ENCODE measurements at regions not wholly inside any gene's neighbourhood (a gene's known extent, or its start where the extent isn't known, plus 50 kb on each side); places are given as distances from the start of the nearest gene placed in this dataset.

DNA sequence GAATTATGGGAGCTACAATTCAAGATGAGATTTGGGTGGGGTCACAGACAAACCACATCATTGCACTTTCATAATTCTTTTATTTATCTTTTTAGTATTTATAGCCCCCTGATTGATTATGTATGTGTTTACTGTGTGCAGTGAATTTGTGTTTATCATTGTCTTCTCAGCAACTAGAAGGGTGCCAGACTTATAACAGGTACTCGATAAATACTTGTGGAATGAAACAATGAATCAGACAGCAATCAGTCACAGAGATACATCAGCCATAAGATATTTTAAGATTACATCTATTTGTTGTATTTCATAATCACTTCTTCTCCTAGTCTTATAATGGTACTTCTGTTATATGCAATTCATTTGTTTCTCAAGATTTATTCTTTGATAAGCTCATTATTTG is 273.2 kb downstream of the PTPRC start:
- no peaks in the 10 kb centered on the region for H3K4me1 ChIP-seq
- H3K36me3 ChIP-seq, result no peaks in the 10 kb centered on the region
- intact Hi-C loops (cut with DNase I), result no loop called here
- H3K9me3 ChIP-seq, result no peaks in the 10 kb centered on the region
- H3K27ac ChIP-seq, result no peak overlapping the region
- WGBS, 2 donors, result 97 to 98% methylated on average over 1 of the region's 1 CpG
- no peak for TF ChIP-seq POLR2AphosphoS5 (IDR thresholded peaks at IDR 0.05)
- TF ChIP-seq, protein P1, sequence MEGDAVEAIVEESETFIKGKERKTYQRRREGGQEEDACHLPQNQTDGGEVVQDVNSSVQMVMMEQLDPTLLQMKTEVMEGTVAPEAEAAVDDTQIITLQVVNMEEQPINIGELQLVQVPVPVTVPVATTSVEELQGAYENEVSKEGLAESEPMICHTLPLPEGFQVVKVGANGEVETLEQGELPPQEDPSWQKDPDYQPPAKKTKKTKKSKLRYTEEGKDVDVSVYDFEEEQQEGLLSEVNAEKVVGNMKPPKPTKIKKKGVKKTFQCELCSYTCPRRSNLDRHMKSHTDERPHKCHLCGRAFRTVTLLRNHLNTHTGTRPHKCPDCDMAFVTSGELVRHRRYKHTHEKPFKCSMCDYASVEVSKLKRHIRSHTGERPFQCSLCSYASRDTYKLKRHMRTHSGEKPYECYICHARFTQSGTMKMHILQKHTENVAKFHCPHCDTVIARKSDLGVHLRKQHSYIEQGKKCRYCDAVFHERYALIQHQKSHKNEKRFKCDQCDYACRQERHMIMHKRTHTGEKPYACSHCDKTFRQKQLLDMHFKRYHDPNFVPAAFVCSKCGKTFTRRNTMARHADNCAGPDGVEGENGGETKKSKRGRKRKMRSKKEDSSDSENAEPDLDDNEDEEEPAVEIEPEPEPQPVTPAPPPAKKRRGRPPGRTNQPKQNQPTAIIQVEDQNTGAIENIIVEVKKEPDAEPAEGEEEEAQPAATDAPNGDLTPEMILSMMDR (IDR thresholded peaks at IDR 0.05), result no peak
- no peak for DNase-seq
- no peak overlapping the region for H3K4me3 ChIP-seq
- H3K27me3 ChIP-seq, result no peaks in the 10 kb centered on the region

GRCh38 chr1:198913667-198914066 is 274.8 kb downstream of the PTPRC start:
- no peaks in the 10 kb centered on the region for H3K4me1 ChIP-seq
- H3K36me3 ChIP-seq, result no peaks in the 10 kb centered on the region
- H3K27ac ChIP-seq, result no peak overlapping the region
- H3K4me3 ChIP-seq, result no peak overlapping the region
- no peaks in the 10 kb centered on the region for H3K9me3 ChIP-seq
- no peak for DNase-seq
- WGBS, 2 donors, result 68 to 82% methylated on average over 4 of the region's 4 CpGs
- TF ChIP-seq POLR2AphosphoS5 (IDR thresholded peaks at IDR 0.05) (no peak), POLR2A (IDR thresholded peaks at IDR 0.05) (no peak), EP300 (IDR thresholded peaks at IDR 0.05) (no peak)
- TF ChIP-seq, protein P1 (IDR thresholded peaks at IDR 0.05), result no peak
- no peaks in the 10 kb centered on the region for H3K27me3 ChIP-seq
- intact Hi-C loops (cut with DNase I), result no loop called here

GRCh38 chr1:198915327-198916231 is 276.7 kb downstream of the PTPRC start:
- Histone ChIP-seq H3K27me3 (no peaks in the 10 kb centered on the region), H3K9me3 (no peaks in the 10 kb centered on the region), H3K4me1 (no peaks in the 10 kb centered on the region), H3K27ac (no peak overlapping the region), H3K36me3 (no peaks in the 10 kb centered on the region), H3K4me3 (no peak overlapping the region)
- intact Hi-C loops (cut with DNase I), result no loop called here
- DNase-seq, result no peak
- TF ChIP-seq POLR2A (IDR thresholded peaks at IDR 0.05) (no peak), POLR2AphosphoS5 (IDR thresholded peaks at IDR 0.05) (no peak), EP300 (IDR thresholded peaks at IDR 0.05) (no peak)
- TF ChIP-seq, protein P1 (IDR thresholded peaks at IDR 0.05), result no peak
- WGBS, 2 donors, result 85 to 91% methylated on average over 3 of the region's 3 CpGs

DNA sequence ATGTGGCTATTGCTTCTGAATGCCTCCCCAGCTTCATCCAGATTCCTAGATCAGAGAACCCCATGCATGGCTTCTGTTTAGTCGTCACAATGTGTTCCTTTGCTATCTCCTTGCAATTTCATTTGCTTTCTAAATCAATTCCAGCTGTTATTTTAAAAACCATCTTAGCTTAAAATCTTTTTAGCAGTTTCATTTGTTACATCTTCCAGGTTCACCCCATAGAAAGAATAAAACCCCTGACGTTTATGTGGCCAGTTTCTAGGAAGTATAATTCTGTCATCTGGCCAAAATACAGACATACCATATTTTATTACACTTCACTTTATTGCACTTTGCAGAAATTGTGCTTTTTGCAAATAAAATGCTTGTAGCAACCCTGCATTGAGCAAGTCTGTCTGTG is 278.4 kb downstream of the PTPRC start:
- Histone ChIP-seq H3K27ac (no peak overlapping the region), H3K9me3 (no peaks in the 10 kb centered on the region), H3K4me1 (no peaks in the 10 kb centered on the region), H3K4me3 (no peak overlapping the region), H3K36me3 (no peaks in the 10 kb centered on the region), H3K27me3 (no peaks in the 10 kb centered on the region)
- TF ChIP-seq EP300 (IDR thresholded peaks at IDR 0.05) (no peak), POLR2AphosphoS5 (IDR thresholded peaks at IDR 0.05) (no peak), POLR2A (IDR thresholded peaks at IDR 0.05) (no peak)
- TF ChIP-seq, protein P1 (IDR thresholded peaks at IDR 0.05), result no peak
- WGBS, 2 donors, result 23 to 40% methylated on average over 2 of the region's 2 CpGs
- no peak for DNase-seq
- intact Hi-C loops (cut with DNase I), result no loop called here

Data from sigmoid colon (tissue), 6 donors.